CD4-positive, alpha-beta T cell treated with Interferon gamma for 1 hour (primary cell): ENCODE measurements at regions not wholly inside any gene's neighbourhood (a gene's known extent, or its start where the extent isn't known, plus 50 kb on each side); places are given as distances from the start of the nearest gene placed in this dataset.

Experiments
- DNase-seq: peaks from one replicate; pipeline ENCODE4 v3.0.0-alpha.2; 2020

GRCh38 chr22:47807506-47807905 lies 1045.1 kb downstream of the TBC1D22A start:
- DNase-seq = no peak

GRCh38 chr22:47806894-47807293 lies 1044.4 kb downstream of the TBC1D22A start:
- DNase-seq = no peak

DNA sequence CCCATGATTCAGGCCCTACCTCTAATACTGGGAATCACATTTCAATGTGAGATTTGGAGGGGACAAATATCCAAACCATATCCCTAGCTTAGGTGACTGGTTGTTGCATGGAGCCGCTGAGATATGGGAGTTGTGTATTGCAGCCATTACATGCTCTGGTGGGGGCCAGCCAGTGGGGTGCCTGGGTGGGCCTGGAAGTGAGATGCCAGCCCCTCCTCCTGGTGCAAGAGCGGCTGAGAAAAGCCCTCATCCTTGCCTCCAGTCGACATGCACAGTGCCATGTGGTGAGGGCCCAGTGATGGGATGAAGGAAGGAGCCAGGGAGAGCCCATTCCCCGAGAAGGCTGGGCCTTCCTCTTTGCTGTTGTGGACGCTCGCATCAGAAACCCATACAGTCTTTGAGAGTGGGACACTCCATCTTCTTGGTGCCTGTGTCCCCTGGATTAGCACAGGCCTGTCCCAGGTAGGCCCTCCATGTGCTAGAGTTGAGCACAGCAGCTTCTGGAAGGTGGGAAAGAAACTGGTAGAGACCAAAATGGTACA lies 1043.0 kb downstream of the TBC1D22A start:
- no peak for DNase-seq

- no peak for DNase-seq
Observed at GRCh38 chr22:47804281-47804680, 1041.8 kb downstream of the TBC1D22A start.

DNA sequence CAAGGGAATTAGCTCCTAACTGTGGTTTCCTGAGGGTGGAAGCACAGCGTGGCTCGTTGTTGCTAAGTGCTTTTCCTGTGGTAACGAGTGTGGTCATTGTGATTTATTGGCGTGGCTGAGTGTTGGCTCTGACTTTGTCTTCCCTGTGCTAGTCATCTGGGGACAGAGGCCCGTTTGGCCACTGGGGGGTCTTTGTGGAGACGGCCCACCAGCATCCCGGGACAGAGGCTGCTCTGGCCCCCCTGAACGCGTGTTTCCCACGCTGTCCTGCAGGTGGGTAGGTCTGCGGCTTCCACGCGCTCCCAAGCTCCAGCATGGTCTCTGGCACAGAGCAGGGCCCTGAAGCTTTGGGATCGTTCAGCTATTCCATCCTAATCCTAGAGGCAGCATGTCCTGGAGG lies 1040.0 kb downstream of the TBC1D22A start:
- DNase-seq = no peak

DNA sequence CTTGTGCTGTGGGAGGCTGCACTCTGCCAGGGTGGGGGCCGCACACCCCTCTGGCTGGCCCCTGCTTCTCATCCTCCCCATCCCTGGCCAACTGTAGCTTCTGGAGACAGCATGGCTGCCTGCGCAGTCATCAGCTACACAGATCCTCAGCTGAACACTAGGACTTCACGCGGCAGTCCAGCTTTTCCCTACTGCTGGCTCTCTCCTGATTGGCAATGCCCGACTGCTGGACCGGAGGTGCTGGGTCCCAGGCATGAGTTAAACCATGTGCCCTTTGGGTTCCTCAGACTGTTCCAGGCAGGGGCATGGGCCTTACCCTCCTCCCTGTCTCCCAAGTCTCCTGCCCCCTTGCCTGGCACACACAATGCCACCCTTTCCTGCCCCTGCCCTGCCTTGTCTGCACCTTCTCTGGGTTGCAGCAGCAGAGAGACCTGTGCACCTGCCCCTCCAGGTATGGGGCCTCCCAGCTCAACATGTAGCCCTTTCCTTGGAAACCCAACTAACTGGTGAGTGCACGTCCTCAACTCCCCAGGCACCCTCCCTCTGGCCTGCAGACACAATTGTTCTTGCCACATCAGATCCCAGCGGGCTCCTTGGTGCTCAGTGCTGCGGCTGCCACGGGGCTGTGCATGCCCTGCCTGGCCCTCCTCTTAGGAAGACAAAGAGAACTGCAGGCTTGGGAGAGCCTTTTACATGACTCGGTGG lies 1039.2 kb downstream of the TBC1D22A start:
- no peak for DNase-seq

GRCh38 chr22:47798229-47798628 lies 1035.8 kb downstream of the TBC1D22A start:
- DNase-seq = no peak

DNA sequence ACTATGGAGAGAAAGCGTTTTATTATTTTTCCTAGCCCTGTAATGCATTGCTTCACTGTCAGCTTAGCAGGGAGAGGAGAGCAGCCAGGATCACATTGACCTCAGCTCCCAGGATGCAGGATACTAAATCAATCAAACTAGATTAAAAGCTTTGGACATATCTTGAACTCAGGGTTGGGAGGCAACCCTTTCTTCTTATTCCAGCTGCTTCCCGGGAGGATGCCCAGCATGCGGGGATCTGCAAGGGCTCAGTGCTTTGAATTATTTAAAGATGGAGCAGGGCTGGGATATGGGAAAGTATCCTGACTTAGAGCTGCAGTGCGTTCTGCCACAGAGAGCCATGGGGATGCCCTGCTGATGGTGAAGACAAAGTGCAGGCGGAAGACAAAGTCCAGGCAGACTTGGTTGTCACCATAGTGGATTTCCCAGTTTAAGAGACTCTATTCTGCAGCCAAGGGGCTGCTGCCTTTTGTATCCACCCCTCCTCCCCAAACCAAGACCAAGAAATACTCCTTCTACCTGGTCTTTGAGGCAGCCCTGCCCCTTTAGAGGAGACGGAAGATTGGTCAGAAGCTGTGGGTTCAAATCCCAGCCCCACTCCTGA lies 1035.0 kb downstream of the TBC1D22A start:
- no peak for DNase-seq

DNA sequence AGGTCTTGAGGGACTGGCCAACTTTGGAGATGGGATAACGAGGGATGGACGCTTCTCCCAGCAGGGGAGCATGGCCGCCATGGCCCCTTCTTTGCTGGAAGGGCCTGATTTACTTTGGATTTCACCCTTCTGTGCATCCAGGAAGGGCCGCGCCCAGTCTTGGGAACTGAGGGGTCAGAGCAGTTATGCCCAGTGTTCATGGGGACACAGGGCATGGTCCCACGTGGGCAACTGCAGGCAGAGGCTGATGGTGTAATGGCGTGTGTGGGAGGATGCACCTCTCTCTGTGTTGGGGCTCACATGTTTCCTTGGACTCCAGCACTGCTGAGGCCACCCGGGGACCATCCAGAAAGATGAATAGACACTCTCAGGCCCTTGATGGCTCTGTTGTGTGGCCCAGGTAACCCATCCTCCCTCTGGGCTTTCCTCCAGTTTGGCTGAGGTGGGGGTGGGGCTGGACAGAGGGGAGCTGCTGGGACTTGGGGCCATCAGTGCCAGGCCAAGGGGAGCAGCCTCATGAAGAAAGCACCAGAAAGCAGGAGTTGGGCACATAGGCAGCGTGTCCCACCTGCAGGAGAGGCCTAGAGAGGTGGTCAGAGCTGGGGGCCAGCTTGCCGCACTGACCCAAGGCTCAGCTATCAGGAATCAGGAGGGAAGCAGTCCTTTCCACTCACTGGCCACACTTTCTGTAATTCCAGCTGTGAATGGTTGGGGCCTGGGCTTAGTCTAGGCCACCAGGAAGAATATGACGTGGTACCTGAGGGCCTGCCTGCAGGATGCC lies 1033.9 kb downstream of the TBC1D22A start:
- DNase-seq = no peak

DNA sequence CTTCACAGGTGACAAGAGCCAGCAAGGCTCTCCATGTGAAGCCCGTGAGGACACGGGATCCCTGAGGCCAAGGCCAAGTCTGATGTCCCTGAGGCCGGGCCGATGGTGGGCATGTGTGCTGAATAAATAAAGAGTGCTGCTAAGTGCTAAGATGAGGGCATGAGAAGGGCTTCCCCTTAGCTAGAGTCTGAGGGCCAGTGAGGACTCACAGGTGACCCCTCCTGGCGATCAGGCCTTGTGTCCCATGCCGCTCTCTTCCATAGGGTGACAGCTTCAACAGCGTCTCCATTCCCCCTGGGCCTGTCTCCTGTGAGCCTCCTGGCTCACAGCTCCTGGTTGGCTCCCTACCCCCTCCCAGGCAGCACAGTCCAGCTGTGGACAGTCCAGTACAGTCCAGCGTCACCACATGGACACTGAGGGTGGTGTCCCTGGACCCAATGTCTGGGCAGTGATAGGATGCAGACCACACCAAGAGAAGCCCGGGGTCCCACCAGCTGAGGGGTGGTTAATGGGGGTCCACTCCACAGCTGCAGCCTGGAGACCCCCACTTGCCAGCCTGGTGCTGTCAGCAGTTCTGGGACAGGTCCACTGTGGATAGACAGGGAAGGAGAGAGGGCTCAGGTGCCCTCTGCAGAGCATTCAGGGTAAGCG lies 1033.2 kb downstream of the TBC1D22A start:
- no peak for DNase-seq

- DNase-seq = no peak
Observed at GRCh38 chr22:47794851-47795250, 1032.4 kb downstream of the TBC1D22A start.

DNA sequence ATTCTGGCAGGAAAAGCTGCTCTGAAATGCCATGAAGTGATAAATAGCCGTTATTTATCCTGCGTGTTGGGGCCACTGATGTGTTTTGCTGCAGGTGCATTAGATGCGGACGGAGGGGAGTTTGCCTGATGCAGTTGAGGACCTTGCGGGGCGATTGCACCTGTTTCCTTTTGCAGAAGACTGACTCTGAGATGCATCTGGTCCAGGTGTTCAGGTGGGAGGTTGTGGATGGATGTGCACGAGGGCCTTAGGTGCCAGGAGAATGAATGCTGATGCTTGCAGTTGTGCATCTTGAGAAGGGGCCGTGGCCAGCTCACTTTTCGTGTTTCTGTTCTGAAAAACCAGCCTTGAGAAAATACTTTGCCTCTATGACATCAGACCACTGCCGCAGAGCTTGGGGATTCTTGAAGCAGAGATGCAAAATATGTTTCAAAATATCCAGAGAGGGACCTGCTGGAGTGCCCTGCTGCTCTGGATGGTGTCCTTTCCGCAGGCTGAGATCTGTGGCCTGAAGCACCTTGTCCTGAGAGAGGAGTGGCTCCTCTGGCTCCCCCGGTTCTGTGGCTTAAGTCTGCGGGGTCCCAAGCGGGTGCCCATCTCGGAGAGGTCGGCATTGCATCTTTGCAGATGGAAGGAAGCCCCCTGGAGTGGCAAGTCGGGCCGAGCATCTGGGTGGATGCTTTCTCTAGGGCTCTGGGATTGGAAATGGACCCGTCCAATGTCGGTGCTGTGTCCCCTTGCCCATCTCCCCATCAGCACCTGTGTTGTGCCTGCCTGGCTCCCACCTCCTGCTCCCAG lies 1031.1 kb downstream of the TBC1D22A start:
- DNase-seq = no peak

- no peak for DNase-seq
Observed at GRCh38 chr22:47789171-47789570, 1026.7 kb downstream of the TBC1D22A start.

- DNase-seq = no peak
Observed at GRCh38 chr22:47788461-47788860, 1026.0 kb downstream of the TBC1D22A start.

GRCh38 chr22:47787501-47788227 lies 1025.2 kb downstream of the TBC1D22A start:
- no peak for DNase-seq

DNA sequence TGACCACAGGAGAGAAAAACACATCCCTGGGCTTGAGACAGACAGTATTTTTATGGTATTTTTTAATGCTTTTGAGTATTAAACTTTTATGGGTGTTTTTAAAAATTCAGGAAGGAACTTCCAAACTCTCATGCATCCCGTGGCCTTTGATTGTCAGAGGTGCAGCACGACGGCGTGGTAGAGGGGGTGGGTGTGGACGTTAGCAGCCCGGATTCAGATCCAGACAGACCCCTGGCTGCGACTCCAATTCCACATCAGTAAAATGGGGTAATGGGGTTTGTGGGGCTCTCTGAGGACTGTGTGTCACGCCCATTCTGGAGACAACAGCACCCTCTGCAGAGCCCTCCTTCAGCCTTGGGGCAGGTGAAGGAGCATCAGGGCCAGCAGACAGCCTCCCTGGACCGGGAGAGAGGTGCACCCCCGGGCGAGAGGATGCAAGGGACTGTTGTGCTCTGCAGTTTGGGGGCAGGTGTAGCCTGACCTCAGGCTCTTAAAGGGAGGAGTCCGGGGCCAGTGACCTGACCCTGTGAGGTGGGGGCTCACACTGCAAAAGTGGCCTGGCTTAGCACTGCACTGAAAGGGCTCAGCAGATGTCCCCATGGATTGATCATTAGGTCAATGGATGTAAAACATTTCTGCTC lies 1024.3 kb downstream of the TBC1D22A start:
- DNase-seq = no peak

DNA sequence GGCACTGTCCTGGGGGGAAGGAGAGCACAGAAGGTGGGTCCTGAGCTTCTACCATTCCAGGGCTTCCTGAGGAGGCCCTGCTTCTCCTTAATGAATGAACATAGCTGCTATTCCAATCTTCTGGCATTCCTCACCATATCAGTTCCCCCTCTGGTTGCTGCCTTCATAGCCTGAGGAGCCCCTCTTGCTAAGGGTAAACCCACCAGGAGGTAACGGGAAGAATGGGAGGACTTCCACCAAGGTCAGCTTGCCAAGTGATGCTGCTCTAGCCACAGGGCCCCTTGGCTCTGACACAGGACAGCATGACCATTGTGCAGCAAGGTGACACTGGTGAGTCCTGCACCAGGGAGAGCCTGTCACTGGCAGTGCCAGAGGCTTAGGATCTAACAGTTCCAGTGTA lies 1022.5 kb downstream of the TBC1D22A start:
- no peak for DNase-seq

- no peak for DNase-seq
Observed at GRCh38 chr22:47784367-47784983, 1022.0 kb downstream of the TBC1D22A start.

GRCh38 chr22:47783433-47784366 lies 1021.2 kb downstream of the TBC1D22A start:
- no peak for DNase-seq
